GM23248 (cell line): ENCODE measurements at regions not wholly inside any gene's neighbourhood (a gene's known extent, or its start where the extent isn't known, plus 50 kb on each side); places are given as distances from the start of the nearest gene placed in this dataset.

Experiments used
- DNase-seq: peaks from one replicate; pipeline ENCODE4 v3.0.0-alpha.2; 2015
- H2AFZ ChIP-seq: fragments of 200-600 bp; sonication (generic); 2 replicates; pipeline ENCODE4 v1.6.1; 2016; ENCODE audit warnings: antibody characterized with exemption
- H3F3A ChIP-seq: fragments of 200-600 bp; sonication (generic); 2 replicates; pipeline ENCODE4 v1.6.1; 2016; ENCODE audit warnings: mild to moderate bottlenecking, antibody characterized with exemption, mixed run types; ENCODE audit not compliant: insufficient read depth
- H3K27ac ChIP-seq: fragments of 200-600 bp; sonication (generic); 2 replicates; pipeline ENCODE4 v1.5.1; 2016; ENCODE audit warnings: mild to moderate bottlenecking
- H3K27me3 ChIP-seq: fragments of 200-600 bp; sonication (generic); replicated peaks from 2 replicates; pipeline ENCODE4 v1.6.1; 2016; ENCODE audit warnings: mild to moderate bottlenecking; ENCODE audit not compliant: insufficient read depth
- H3K36me3 ChIP-seq: fragments of 200-600 bp; sonication (generic); 2 replicates; pipeline ENCODE4 v1.6.1; 2016; ENCODE audit warnings: low read depth, mild to moderate bottlenecking
- H3K4me1 ChIP-seq: fragments of 200-600 bp; sonication (generic); 2 replicates; pipeline ENCODE4 v1.6.1; 2016; ENCODE audit warnings: mild to moderate bottlenecking; ENCODE audit not compliant: insufficient read depth
- H3K4me2 ChIP-seq: fragments of 200-600 bp; sonication (generic); one replicate; pipeline ENCODE4 v1.6.1; 2016; ENCODE audit warnings: mild to moderate bottlenecking; ENCODE audit not compliant: unreplicated experiment
- H3K4me3 ChIP-seq: fragments of 200-600 bp; sonication (generic); 2 replicates; pipeline ENCODE4 v1.5.1; 2016; ENCODE audit warnings: mild to moderate bottlenecking
- H3K79me2 ChIP-seq: fragments of 200-600 bp; sonication (generic); 2 replicates; pipeline ENCODE4 v1.6.1; 2016; ENCODE audit warnings: mild to moderate bottlenecking; ENCODE audit not compliant: insufficient read depth
- H3K9ac ChIP-seq: fragments of 200-600 bp; sonication (generic); 2 replicates; pipeline ENCODE4 v1.6.1; 2016; ENCODE audit warnings: mild to moderate bottlenecking
- H3K9me2 ChIP-seq: fragments of 200-600 bp; sonication (generic); 2 replicates; pipeline ENCODE4 v1.6.1; 2016; ENCODE audit warnings: mixed run types, mild to moderate bottlenecking, moderate library complexity; ENCODE audit not compliant: insufficient read depth
- H3K9me3 ChIP-seq: fragments of 200-600 bp; sonication (generic); one replicate; pipeline ENCODE4 v1.6.1; 2017; ENCODE audit warnings: low read depth
- H4K20me1 ChIP-seq: fragments of 200-600 bp; sonication (generic); 2 replicates; pipeline ENCODE4 v1.6.0; 2016; ENCODE audit not compliant: insufficient read depth
- EZH2 ChIP-seq: fragments of 200-600 bp; sonication (generic); IDR thresholded peaks from 2 replicates; pipeline ENCODE4 v1.6.1; 2018; ENCODE audit warnings: antibody characterized with exemption, mild to moderate bottlenecking; ENCODE audit not compliant: insufficient read depth, poor library complexity, severe bottlenecking
- EZH2phosphoT487 ChIP-seq: fragments of 200-600 bp; sonication (generic); IDR thresholded peaks from 2 replicates; pipeline ENCODE4 v1.6.1; 2018; ENCODE audit warnings: antibody characterized with exemption, moderate library complexity, mild to moderate bottlenecking, low read depth; ENCODE audit not compliant: insufficient read depth
- WGBS, 2 experiments: methylation state at CpG; one replicate each; pipeline ENCODE4 v1.1.6; 2015 to 2017; ENCODE audit warnings: low lambda C conversion rate in 2 of 2, low coverage in 1 of 2; ENCODE audit errors: missing lambda C conversion rate in 2 of 2; 5-methylcytosine and 5-hydroxymethylcytosine counted together
- in situ Hi-C: fragments of 300-500 bp; cut with MboI; formaldehyde crosslinking; loops from 2 replicates; pipeline ENCODE4 v1.15.0; 2020

DNA sequence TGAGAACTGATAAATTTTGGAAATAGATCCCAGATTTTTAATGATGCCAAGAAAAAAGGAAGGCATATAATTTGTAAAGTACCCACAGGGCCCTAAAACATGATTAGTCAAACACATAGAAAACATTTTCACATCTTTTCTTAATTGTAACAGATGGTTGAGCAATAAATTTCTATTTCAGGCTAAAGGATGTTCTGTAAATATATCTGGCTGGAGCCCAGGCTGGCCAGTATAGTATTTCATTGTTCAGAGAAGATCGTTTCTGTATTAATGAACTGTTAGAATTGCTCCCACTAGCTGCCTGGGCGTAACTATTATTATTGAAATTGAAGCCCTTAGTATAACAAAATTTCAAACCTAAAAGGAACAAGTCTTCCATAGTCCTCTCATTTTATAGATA lies 105.3 kb upstream of the SMC2 start:
- Histone ChIP-seq H3K27me3 (no peaks in the 10 kb centered on the region), H3K9me3 (no peaks in the 10 kb centered on the region), H4K20me1 (no peaks in the 10 kb centered on the region), H3K4me3 (no peak overlapping the region), H3K9me2 (no peaks in the 10 kb centered on the region), H2AFZ (no peak overlapping the region), H3K27ac (no peak overlapping the region), H3F3A (no peaks in the 10 kb centered on the region), H3K4me2 (no peak overlapping the region), H3K4me1 (no peaks in the 10 kb centered on the region), H3K36me3 (no peaks in the 10 kb centered on the region), H3K9ac (no peak overlapping the region), H3K79me2 (no peaks in the 10 kb centered on the region)
- TF ChIP-seq EZH2 (no peak), EZH2phosphoT487 (no peak)
- in situ Hi-C loops, result no loop called here
- WGBS, 2 experiments, result 0 to 2% methylated on average over 2 of the region's 2 CpGs
- no peak for DNase-seq

GRCh38 chr9:103990311-103990710 lies 103.8 kb upstream of the SMC2 start:
- WGBS, 2 experiments, result 18 to 24% methylated on average over 2 of the region's 2 CpGs

GRCh38 chr9:103991001-103991400 lies 103.1 kb upstream of the SMC2 start:
- no peak overlapping the region for H3K4me3 ChIP-seq
- H3K9me3 ChIP-seq, result no peaks in the 10 kb centered on the region
- no peaks in the 10 kb centered on the region for H3K36me3 ChIP-seq
- H3K4me1 ChIP-seq, result no peaks in the 10 kb centered on the region
- 3 to 9% methylated on average over 2 of the region's 2 CpGs for WGBS, 2 experiments
- H3K4me2 ChIP-seq, result no peak overlapping the region
- H4K20me1 ChIP-seq, result no peaks in the 10 kb centered on the region
- no peak for TF ChIP-seq EZH2
- no peak for TF ChIP-seq EZH2phosphoT487
- in situ Hi-C loops, result no loop called here
- H2AFZ ChIP-seq, result no peak overlapping the region
- no peaks in the 10 kb centered on the region for H3K27me3 ChIP-seq
- no peaks in the 10 kb centered on the region for H3F3A ChIP-seq
- no peak for DNase-seq
- H3K79me2 ChIP-seq, result no peaks in the 10 kb centered on the region
- no peak overlapping the region for H3K9ac ChIP-seq
- H3K9me2 ChIP-seq, result no peaks in the 10 kb centered on the region
- H3K27ac ChIP-seq, result no peak overlapping the region

More at GRCh38 chr9:103990311-103990710, 103.8 kb upstream of the SMC2 start:
- in situ Hi-C loops, result no loop called here
- H3K9me3 ChIP-seq, result no peaks in the 10 kb centered on the region
- DNase-seq, result no peak
- no peaks in the 10 kb centered on the region for H3K27me3 ChIP-seq
- H3K36me3 ChIP-seq, result no peaks in the 10 kb centered on the region
- H3K4me3 ChIP-seq, result no peak overlapping the region
- H3K4me1 ChIP-seq, result no peaks in the 10 kb centered on the region
- TF ChIP-seq EZH2 (no peak), EZH2phosphoT487 (no peak)
- no peaks in the 10 kb centered on the region for H3F3A ChIP-seq
- H4K20me1 ChIP-seq, result no peaks in the 10 kb centered on the region
- H3K79me2 ChIP-seq, result no peaks in the 10 kb centered on the region
- H3K4me2 ChIP-seq, result no peak overlapping the region
- H3K9me2 ChIP-seq, result no peaks in the 10 kb centered on the region
- H3K27ac ChIP-seq, result no peak overlapping the region
- no peak overlapping the region for H2AFZ ChIP-seq
- no peak overlapping the region for H3K9ac ChIP-seq

DNA sequence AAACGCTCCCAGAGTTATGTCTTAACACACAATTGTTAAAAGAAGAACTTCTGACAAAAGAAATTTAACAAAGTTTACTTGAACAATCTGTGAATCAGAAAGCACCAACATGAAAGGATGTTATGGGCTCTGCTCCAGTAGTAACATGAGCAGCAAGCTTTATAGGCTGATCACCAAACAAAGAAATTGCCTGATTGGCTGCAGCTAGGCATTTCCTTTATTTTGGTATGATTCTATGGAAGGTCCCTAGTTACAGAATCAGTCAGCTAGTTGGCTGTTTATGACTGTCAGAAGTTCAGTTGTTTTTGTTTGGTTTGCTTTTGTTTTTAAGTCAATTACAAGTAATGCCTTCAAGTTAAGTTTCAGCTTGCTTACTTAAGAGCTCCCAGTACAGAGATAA lies 102.4 kb upstream of the SMC2 start:
- H3K4me3 ChIP-seq, result no peak overlapping the region
- no peak for TF ChIP-seq EZH2phosphoT487
- TF ChIP-seq EZH2, result no peak
- no peaks in the 10 kb centered on the region for H3K79me2 ChIP-seq
- no peak overlapping the region for H3K27ac ChIP-seq
- H3K9me3 ChIP-seq, result no peaks in the 10 kb centered on the region
- H3K36me3 ChIP-seq, result no peaks in the 10 kb centered on the region
- H3K4me1 ChIP-seq, result no peaks in the 10 kb centered on the region
- no peaks in the 10 kb centered on the region for H3F3A ChIP-seq
- H3K27me3 ChIP-seq, result no peaks in the 10 kb centered on the region
- H3K4me2 ChIP-seq, result no peak overlapping the region
- no peaks in the 10 kb centered on the region for H4K20me1 ChIP-seq
- H2AFZ ChIP-seq, result no peak overlapping the region
- no peak for DNase-seq
- H3K9me2 ChIP-seq, result no peaks in the 10 kb centered on the region
- in situ Hi-C loops, result no loop called here
- 0% methylated on average over 1 of the region's 1 CpG for WGBS, 2 experiments
- no peak overlapping the region for H3K9ac ChIP-seq

DNA sequence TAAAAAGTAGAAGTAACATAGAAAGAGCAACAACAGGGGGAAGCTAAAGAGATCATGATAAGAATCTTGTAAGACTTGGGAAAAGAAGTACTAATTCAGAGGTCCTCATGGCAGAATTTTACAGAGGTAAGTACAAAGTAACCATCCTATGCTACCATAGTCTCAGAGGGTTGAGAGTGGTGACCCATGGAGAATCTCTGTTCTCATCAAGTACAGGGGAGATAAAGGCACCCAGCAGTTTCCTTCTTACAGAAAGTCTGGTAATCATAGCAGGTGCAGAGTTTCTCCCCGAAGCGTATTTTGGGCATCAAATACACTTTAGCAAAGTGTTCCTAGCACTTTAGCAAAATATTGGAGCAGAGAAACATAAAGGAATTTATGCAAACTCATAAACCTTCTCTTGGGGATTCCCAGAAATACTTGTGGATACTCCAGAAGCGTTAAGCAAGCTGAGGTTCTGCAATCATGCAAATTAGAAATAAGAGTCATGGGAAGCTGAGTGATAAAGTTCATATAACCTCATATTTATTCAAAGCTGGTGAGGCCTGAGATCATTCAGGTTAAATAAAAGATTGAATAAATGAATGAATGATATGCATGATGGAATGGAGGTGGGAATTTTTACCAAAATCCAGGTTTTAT lies 101.0 kb upstream of the SMC2 start:
- H3K36me3 ChIP-seq, result no peaks in the 10 kb centered on the region
- no peaks in the 10 kb centered on the region for H3K27me3 ChIP-seq
- no peaks in the 10 kb centered on the region for H3F3A ChIP-seq
- no peaks in the 10 kb centered on the region for H3K79me2 ChIP-seq
- no peak overlapping the region for H3K9ac ChIP-seq
- TF ChIP-seq EZH2, result no peak
- H3K9me2 ChIP-seq, result no peaks in the 10 kb centered on the region
- H4K20me1 ChIP-seq, result no peaks in the 10 kb centered on the region
- no peak overlapping the region for H3K27ac ChIP-seq
- H3K9me3 ChIP-seq, result no peaks in the 10 kb centered on the region
- 26% methylated on average over 3 of the region's 3 CpGs for WGBS, 2 experiments
- DNase-seq, result no peak
- H3K4me3 ChIP-seq, result no peak overlapping the region
- no peak overlapping the region for H2AFZ ChIP-seq
- no peaks in the 10 kb centered on the region for H3K4me1 ChIP-seq
- in situ Hi-C loops, result no loop called here
- no peak overlapping the region for H3K4me2 ChIP-seq
